GM12874 (cell line): ENCODE measurements at regions not wholly inside any gene's neighbourhood (a gene's known extent, or its start where the extent isn't known, plus 50 kb on each side); places are given as distances from the start of the nearest gene placed in this dataset.

ENCODE experiments used
- TF ChIP-seq, protein P1 (sequence below): IDR thresholded peaks from 2 replicates; pipeline ENCODE4 v1.5.1; 2011; ENCODE audit warnings: low read depth, mild to moderate bottlenecking, control low read depth, low read length, moderate library complexity; ENCODE audit not compliant: insufficient read depth

GRCh38 chr1:88453295-88453694, 230.8 kb upstream of the PKN2 start:
- TF ChIP-seq, protein P1, sequence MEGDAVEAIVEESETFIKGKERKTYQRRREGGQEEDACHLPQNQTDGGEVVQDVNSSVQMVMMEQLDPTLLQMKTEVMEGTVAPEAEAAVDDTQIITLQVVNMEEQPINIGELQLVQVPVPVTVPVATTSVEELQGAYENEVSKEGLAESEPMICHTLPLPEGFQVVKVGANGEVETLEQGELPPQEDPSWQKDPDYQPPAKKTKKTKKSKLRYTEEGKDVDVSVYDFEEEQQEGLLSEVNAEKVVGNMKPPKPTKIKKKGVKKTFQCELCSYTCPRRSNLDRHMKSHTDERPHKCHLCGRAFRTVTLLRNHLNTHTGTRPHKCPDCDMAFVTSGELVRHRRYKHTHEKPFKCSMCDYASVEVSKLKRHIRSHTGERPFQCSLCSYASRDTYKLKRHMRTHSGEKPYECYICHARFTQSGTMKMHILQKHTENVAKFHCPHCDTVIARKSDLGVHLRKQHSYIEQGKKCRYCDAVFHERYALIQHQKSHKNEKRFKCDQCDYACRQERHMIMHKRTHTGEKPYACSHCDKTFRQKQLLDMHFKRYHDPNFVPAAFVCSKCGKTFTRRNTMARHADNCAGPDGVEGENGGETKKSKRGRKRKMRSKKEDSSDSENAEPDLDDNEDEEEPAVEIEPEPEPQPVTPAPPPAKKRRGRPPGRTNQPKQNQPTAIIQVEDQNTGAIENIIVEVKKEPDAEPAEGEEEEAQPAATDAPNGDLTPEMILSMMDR, result no peak

DNA sequence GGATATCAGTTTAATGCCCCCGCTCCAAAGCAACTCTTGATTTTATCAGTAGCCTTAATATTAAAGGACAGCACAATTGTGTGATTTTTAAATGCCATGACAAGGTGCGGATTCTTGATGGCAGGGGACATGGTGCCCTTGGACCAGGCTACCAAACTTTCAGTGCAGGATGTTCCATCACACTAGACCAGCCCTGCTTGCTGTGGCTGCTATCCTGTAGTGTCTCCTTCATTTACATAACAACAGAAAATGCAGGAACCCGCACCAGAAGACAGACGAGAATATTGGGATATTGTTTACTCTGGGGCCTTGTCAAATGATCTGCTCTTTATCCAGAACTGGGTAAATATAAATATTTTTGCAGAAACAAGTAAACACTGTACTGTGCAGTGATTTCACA, 229.3 kb upstream of the PKN2 start:
- TF ChIP-seq, protein P1, result no peak

DNA sequence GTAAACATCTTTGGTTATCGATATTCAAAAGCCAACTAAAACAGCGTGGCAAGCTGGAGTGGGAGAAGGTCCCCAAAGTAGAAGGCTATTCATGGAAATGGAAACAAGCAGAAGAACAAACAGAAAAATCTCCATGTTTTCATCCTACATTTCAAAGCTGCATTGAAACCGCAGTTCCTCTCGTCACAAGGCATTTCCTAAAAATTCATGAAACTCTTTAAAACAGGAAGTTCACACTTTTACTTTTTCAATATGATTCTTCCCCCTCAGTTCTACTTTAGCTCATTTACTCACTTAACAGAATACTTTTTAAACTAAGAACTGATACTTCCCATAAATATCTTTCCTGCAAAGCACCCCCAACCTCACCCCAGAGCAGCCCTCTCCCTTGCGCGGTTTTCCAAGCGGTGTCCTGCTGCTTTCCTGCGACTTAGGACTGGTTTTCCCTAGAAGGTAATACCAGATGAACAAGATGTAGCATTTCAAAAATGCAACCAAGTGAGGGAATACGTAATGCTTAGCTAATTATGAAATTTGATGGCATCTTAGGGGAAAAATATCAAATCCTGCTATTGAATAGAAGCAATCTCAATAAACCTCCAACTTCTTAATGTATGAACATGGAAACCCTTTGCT, 228.3 kb upstream of the PKN2 start:
- TF ChIP-seq, protein P1, result no peak

- TF ChIP-seq, protein P1, result no peak
Observed at GRCh38 chr1:88457197-88457596, 226.9 kb upstream of the PKN2 start.

DNA sequence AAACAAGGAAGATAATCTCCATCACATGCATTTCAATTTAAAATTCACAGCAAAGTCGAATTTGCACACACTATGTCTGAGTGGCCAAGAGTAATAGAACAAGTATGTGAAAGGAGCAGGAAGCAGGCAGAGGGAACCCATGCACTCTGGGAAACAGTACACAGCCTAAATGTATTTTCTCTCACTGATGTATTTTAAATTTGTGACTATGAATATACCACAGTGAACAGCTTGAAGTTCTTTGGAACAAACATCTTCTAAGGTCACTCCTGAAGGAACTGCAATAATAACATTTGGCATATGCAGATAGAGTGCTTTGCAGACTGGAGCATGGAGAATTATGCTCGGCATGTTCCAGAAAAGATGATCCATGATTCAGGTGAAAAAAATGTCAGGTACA, 223.1 kb upstream of the PKN2 start:
- TF ChIP-seq, protein P1, result no peak

GRCh38 chr1:88462096-88462487, 222.0 kb upstream of the PKN2 start:
- TF ChIP-seq, protein P1, result no peak

DNA sequence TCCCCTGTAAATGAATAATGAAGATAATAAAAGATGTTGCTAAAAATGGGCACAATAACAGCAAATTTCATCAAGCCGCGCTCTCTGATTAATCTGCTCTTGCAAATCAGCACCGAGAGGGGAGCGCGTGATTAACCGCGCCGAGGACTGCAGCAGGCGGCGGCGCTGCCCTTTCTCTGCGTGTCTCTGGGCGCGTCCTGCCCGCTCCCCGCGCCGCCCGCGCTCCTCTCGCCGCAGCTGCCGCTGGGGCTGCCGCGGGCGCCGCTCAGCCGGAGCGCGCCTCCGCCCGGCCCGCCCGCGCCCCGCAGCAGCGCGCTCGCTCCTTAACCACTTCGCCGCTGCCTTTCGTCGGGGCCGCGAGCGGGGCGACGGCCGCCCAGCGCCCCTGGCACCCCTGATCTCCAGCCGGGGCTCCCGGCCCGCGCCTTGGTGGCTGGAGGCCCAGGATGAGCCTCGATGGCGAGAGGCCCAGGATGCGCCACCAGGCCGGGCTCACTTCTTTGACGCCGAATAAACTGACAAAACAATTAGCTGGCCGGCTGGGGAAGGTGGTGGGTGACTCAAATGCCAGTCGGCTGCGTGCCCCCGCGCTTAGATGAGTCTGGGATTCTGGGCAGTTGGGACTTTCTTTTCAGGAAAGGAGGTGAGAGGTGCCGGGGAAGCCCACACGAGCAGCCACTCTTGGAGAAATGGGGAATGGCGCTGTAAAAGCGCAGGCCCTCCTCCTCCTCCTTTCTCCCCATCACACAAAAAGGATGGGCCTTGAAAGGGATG, 221.4 kb upstream of the PKN2 start:
- TF ChIP-seq, protein P1, result no peak
